GM21360 (cell line): ENCODE measurements at regions not wholly inside any gene's neighbourhood (a gene's known extent, or its start where the extent isn't known, plus 50 kb on each side); places are given as distances from the start of the nearest gene placed in this dataset.

Experiments used
- ATAC-seq: cut with Tn5 transposase; IDR thresholded peaks from one replicate; pipeline ENCODE4 v1.9.1; 2021; ENCODE audit warnings: mild to moderate bottlenecking, moderate library complexity; ENCODE audit not compliant: unreplicated experiment

- no peak for ATAC-seq
Measured at GRCh38 chr10:52642208-52642607, 130.4 kb downstream of the MBL2 start.

- ATAC-seq = peak; percentile 72
Measured at GRCh38 chr10:52644373-52645186, 128.0 kb downstream of the MBL2 start.

- no peak for ATAC-seq
Measured at GRCh38 chr10:52645187-52645758, 127.3 kb downstream of the MBL2 start.

GRCh38 chr10:52649511-52649910 is 123.1 kb downstream of the MBL2 start:
- ATAC-seq = no peak

GRCh38 chr10:52650873-52651272 is 121.7 kb downstream of the MBL2 start:
- ATAC-seq = no peak

- ATAC-seq = no peak
Measured at GRCh38 chr10:52651293-52651692, 121.3 kb downstream of the MBL2 start.

GRCh38 chr10:52652431-52653262 is 119.9 kb downstream of the MBL2 start:
- no peak for ATAC-seq

GRCh38 chr10:52653263-52653909 is 119.2 kb downstream of the MBL2 start:
- ATAC-seq = no peak

- ATAC-seq = no peak
Measured at GRCh38 chr10:52654201-52654600, 118.4 kb downstream of the MBL2 start.

GRCh38 chr10:52658112-52658511 is 114.5 kb downstream of the MBL2 start:
- ATAC-seq = no peak

DNA sequence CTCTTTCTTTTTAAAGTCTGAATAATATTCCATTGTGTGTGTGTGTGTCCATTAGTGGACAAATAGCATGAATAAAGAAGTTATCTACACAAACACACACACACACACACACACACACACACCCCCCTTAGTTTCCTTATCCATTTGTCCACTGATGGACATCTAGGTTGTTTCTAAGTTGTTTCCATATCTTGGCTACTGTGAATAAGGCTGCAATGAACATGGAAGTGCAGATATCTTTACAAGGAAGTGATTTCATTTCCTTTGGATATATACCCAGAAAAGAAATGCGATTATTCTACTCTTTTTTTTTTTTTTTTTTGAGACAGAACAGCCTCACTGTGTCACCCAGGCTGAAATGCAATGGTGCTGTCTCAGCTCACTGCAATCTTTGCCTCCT is 113.5 kb downstream of the MBL2 start:
- no peak for ATAC-seq

DNA sequence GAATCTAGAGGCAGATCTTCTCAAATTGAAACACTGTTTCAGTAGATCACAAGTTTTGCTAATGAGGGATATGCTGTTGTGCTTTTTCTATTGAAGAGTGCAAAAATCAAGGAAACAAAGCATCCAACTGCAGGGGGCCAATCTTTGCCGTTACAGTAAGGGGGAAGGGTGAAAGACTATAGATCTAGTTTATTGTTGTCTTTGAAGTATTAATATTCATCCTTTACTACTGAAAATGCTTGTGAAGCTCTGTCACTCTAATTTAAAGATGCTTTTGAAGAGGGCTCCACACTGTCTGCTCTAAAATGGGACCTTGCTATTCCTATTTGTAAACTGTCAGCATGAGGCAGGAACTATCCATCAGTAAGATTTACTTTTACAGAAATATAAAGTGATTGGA is 110.3 kb downstream of the MBL2 start:
- no peak for ATAC-seq

- no peak for ATAC-seq
Measured at GRCh38 chr10:52663161-52663560, 109.4 kb downstream of the MBL2 start.

DNA sequence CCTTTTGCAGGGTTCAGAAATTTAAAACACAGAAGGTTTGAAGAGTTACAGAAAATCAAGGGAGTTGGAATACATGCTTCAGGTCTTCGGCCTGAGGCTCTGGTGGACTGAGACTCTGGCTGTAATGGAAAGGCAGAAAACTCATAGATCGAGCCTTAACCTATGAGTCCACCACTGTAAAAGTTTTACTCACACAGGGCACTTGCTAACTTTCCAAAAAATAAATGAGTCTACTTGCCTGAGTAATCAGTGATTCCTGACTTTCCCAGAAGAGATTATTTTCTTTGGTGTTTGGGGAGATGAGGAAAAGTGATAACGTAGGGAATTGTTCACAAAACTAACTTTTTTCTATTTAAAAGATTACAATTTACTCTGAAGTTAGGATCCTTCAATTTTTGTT is 108.0 kb downstream of the MBL2 start:
- ATAC-seq = no peak

GRCh38 chr10:52665821-52666220 is 106.8 kb downstream of the MBL2 start:
- ATAC-seq = no peak

GRCh38 chr10:52666931-52667330 is 105.7 kb downstream of the MBL2 start:
- no peak for ATAC-seq

DNA sequence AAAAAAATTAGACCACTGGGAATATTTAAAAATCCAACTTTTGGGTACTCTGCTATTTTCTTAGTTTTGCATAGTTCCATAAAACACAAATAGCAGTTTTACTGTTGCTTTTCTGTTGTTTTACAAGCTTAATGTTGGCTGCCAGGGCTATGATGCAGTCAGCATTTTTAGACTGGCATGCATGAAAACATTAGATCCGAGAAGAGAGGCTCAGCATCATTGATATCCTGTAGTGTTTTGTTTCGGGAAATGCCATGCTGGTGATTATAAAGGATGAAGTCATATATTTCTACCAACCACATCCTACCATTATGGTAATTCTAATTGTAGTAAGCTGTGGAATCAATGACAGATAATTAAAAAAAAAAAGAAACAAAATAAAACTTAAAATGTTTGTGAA is 104.6 kb downstream of the MBL2 start:
- ATAC-seq = no peak

DNA sequence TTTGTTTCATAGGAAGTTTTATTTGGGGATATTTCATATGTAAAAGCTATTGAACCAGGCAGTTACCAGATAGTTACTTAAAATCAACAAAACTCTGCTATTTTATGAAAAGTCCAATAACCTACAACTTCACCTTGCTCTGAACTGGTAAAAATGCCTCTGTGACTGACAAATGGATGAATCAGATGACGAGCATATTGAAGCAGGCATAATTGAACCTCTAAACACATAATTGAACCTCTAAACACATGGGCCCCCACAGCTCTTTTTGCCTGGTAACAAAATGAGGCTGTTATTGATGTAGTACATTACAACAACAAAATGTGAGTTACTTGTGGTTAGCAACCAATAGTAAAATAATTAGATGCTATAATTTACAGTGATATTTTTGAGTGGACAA is 99.7 kb downstream of the MBL2 start:
- no peak for ATAC-seq

GRCh38 chr10:52673468-52673867 is 99.1 kb downstream of the MBL2 start:
- no peak for ATAC-seq

- no peak for ATAC-seq
Measured at GRCh38 chr10:52674474-52674873, 98.1 kb downstream of the MBL2 start.

DNA sequence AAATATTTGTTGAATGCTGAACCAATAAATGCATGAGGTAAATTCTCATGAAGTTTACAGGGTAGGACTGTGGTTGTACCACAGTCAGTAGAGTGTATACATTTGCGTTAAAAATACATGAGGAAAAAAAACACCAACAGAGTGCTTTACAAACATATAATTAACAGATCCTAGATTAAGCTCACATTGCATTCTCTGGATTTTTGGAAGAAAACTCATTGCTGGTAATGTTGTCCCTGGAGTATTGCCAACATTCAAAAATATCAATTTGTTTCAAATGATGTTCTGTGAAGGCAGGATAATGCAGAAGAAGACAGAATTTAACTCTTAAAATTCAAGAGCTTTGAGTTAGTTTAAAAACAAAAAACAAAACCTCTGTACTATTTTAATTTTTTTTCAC is 95.5 kb downstream of the MBL2 start:
- no peak for ATAC-seq
